Esophagus squamous epithelium (tissue), 5 donors: ENCODE measurements at regions not wholly inside any gene's neighbourhood (a gene's known extent, or its start where the extent isn't known, plus 50 kb on each side); places are given as distances from the start of the nearest gene placed in this dataset.

Experiments used
- DNase-seq: peaks from one replicate; lab custom pipeline; 2025; lab: John Stamatoyannopoulos, UW
- H3K27ac ChIP-seq, 4 donors: fragments of 200-600 bp; sonication (generic); one replicate each; pipeline ENCODE4 v1.5.1; 2016 to 2019; ENCODE audit warnings: mild to moderate bottlenecking in 1 of 4
- H3K27me3 ChIP-seq, 4 donors: fragments of 200-600 bp; sonication (generic); 1 replicate in 3 of 4; 2 replicates in 1 of 4; pipeline versions ENCODE4 v1.5.1 to v1.6.0; 2017 to 2021; ENCODE audit warnings: antibody characterized with exemption in 1 of 4
- H3K36me3 ChIP-seq, 3 donors: fragments of 200-600 bp; sonication (generic); one replicate each; pipeline ENCODE4 v1.5.1; 2016 to 2019
- H3K4me1 ChIP-seq, 3 donors: fragments of 200-600 bp; sonication (generic); one replicate each; pipeline ENCODE4 v1.5.1; 2017 to 2019
- H3K4me3 ChIP-seq, 4 donors: fragments of 200-600 bp; sonication (generic); 1 replicate in 3 of 4; 2 replicates in 1 of 4; pipeline ENCODE4 v1.5.1; 2016 to 2019; ENCODE audit warnings: mild to moderate bottlenecking in 2 of 4, moderate library complexity in 1 of 4
- H3K9me3 ChIP-seq, 3 donors: fragments of 200-600 bp; sonication (generic); one replicate each; pipeline ENCODE4 v1.5.1; 2016 to 2019
- CTCF ChIP-seq, 6 experiments: fragments of 450-650 bp in 4 of 6; fragments of 200-600 bp in 2 of 6; sonication (generic) in 2 of 6; IDR thresholded peaks; one replicate each; pipeline ENCODE4 v1.5.1; 2016 to 2019; ENCODE audit warnings: antibody characterized with exemption in 6 of 6, mild to moderate bottlenecking in 4 of 6, moderate library complexity in 4 of 6
- POLR2A ChIP-seq, 4 donors: fragments of 450-650 bp; IDR thresholded peaks; one replicate each; pipeline ENCODE4 v1.6.1; 2017; ENCODE audit warnings: antibody characterized with exemption in 4 of 4, mild to moderate bottlenecking in 4 of 4, moderate library complexity in 3 of 4
- WGBS, 2 donors: methylation state at CpG; one replicate each; pipeline ENCODE4 v1.1.5; 2018; 5-methylcytosine and 5-hydroxymethylcytosine counted together
- intact Hi-C: fragments of 100-400 bp; cut with DNase I; formaldehyde crosslinking; loops from one replicate; pipeline ENCODE4 v1.15.0; 2022
- donor health status: DM: yes; HTN: yes; CAD: no.

- TF ChIP-seq POLR2A (IDR thresholded peaks at IDR 0.05) (no peak), CTCF (IDR thresholded peaks at IDR 0.05) (no peak)
- intact Hi-C loops = no loop called here
- no peaks in the 10 kb centered on the region for H3K27me3 ChIP-seq
- 43 to 50% methylated on average over 2 of the region's 2 CpGs for WGBS, 2 donors
- no peak for DNase-seq
- no peak overlapping the region for H3K27ac ChIP-seq
- H3K9me3 ChIP-seq = peaks cover 0 to 25% (median 4%) of the 10 kb centered on the region in 3 donors
- H3K4me3 ChIP-seq = no peak overlapping the region
- H3K4me1 ChIP-seq = no peaks in the 10 kb centered on the region
- no peaks in the 10 kb centered on the region for H3K36me3 ChIP-seq
Measured at GRCh38 chr2:4840791-4841190, 851.4 kb upstream of the SOX11 start.

GRCh38 chr2:4844881-4845280 lies 847.3 kb upstream of the SOX11 start:
- Histone ChIP-seq H3K4me3 (no peak overlapping the region), H3K4me1 (no peaks in the 10 kb centered on the region), H3K9me3 (peaks cover 0 to 19% (median 0%) of the 10 kb centered on the region in 3 donors), H3K36me3 (no peaks in the 10 kb centered on the region), H3K27me3 (no peaks in the 10 kb centered on the region), H3K27ac (no peak overlapping the region)
- intact Hi-C loops = no loop called here
- no peak for DNase-seq
- WGBS, 2 donors = 35 to 43% methylated on average over 5 to 6 of the region's 6 CpGs
- TF ChIP-seq CTCF (IDR thresholded peaks at IDR 0.05) (no peak), POLR2A (IDR thresholded peaks at IDR 0.05) (no peak)

GRCh38 chr2:4862031-4862430 lies 830.2 kb upstream of the SOX11 start:
- Histone ChIP-seq H3K9me3 (peaks cover 0 to 9% (median 0%) of the 10 kb centered on the region in 3 donors), H3K36me3 (no peaks in the 10 kb centered on the region), H3K27me3 (no peaks in the 10 kb centered on the region), H3K27ac (no peak overlapping the region), H3K4me3 (no peak overlapping the region), H3K4me1 (no peaks in the 10 kb centered on the region)
- DNase-seq = no peak
- WGBS, 2 donors = 55 to 64% methylated on average over 3 of the region's 3 CpGs
- intact Hi-C loops = no loop called here
- TF ChIP-seq CTCF (IDR thresholded peaks at IDR 0.05) (no peak), POLR2A (IDR thresholded peaks at IDR 0.05) (no peak)

- DNase-seq = no peak
- Histone ChIP-seq H3K36me3 (no peaks in the 10 kb centered on the region), H3K9me3 (peaks cover 0 to 9% (median 0%) of the 10 kb centered on the region in 3 donors), H3K4me1 (no peaks in the 10 kb centered on the region), H3K4me3 (no peak overlapping the region), H3K27ac (no peak overlapping the region), H3K27me3 (no peaks in the 10 kb centered on the region)
- 89 to 93% methylated on average over 4 of the region's 4 CpGs for WGBS, 2 donors
- TF ChIP-seq CTCF (IDR thresholded peaks at IDR 0.05) = no peak
- TF ChIP-seq POLR2A (IDR thresholded peaks at IDR 0.05) = no peak
- intact Hi-C loops = no loop called here
Measured at GRCh38 chr2:4866198-4866597, 826.0 kb upstream of the SOX11 start.

GRCh38 chr2:4868466-4868865 lies 823.7 kb upstream of the SOX11 start:
- H3K27ac ChIP-seq = no peak overlapping the region
- no peaks in the 10 kb centered on the region for H3K27me3 ChIP-seq
- DNase-seq = no peak
- intact Hi-C loops = no loop called here
- 64 to 69% methylated on average over 1 of the region's 1 CpG for WGBS, 2 donors
- no peaks in the 10 kb centered on the region for H3K36me3 ChIP-seq
- TF ChIP-seq CTCF (IDR thresholded peaks at IDR 0.05) (no peak), POLR2A (IDR thresholded peaks at IDR 0.05) (no peak)
- no peaks in the 10 kb centered on the region for H3K4me1 ChIP-seq
- H3K4me3 ChIP-seq = no peak overlapping the region
- H3K9me3 ChIP-seq = no peaks in the 10 kb centered on the region
